Astrocyte of the hippocampus (primary cell): ENCODE measurements at regions not wholly inside any gene's neighbourhood (a gene's known extent, or its start where the extent isn't known, plus 50 kb on each side); places are given as distances from the start of the nearest gene placed in this dataset.

Experiments
- DNase-seq: peaks from one replicate; pipeline ENCODE4 v3.0.0; 2011; ENCODE audit warnings: low read depth, low spot score

GRCh38 chr1:4016351-4017130 is 116.5 kb upstream of the C1orf174 start:
- DNase-seq: no peak

GRCh38 chr1:4017636-4018365 is 117.7 kb upstream of the C1orf174 start:
- no peak for DNase-seq

DNA sequence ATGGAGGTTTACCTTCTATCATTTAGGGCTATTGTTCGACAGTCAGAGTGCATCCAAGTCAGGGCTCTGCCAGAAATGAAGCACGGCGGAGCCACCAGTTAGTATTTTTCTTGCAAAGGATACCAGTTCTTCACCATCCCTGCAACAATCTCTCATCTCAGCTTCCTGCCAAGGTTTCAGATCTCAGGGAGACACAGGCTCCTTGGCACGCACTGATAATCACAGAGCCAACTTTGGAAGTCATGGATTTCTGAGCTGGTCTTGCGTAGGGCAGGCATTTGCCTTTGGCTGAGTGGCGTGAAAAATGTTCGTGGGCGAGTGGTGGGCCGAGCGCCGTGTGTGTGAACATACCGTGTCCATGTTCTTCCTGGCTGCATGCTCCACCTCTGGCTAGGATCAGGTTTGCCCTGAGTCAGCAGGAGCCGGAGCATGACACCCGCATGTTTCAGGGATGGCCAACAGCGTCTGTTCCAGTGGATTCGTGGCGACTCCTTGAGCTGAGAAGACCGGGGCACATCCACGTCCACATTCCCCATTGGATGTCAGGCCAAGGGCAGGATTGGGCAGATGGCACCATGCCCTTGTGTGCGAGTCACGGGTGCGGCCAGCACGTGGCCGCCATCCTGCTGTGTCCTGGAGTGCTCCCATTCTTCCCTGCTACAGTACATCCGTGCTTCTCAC is 118.5 kb upstream of the C1orf174 start:
- DNase-seq: no peak

DNA sequence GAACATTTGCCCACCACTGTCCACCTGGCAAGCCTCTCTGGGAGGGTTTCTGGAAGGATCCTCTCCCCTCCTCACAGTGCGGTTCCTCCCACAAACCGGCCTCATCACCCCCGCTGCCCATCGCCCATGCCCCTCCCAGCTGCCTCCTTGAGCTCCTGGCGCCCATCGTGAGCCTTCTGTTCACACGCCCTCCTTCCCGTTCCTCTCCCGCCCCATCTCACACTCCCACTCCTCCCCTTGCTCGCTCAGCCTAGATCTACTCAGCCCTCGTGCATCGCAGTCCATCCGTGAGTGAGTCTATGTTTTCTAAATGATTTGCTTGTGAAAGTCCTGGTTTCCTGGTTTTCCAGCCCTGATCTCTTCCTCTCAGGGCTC is 119.1 kb upstream of the C1orf174 start:
- DNase-seq: no peak

GRCh38 chr1:4019606-4020331 is 119.7 kb upstream of the C1orf174 start:
- no peak for DNase-seq

DNA sequence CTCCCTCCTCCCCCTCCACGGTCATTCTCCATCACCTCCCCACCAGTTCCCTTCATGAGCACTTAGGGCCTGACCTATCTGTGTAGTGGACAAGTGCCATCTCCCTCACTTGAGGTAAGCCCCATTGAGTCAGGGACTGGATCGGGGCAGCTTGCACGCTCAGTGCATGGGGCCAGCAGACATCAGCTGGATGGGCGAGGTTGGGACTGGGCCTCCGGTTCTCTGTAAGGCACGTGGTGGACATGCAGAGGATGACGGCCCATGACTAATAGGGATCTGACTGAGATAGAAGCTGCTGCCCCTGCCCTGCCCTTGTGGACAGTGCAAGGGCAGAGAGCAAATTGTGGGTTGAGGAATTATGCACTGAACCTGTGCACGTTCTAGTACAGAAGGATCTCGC is 120.4 kb upstream of the C1orf174 start:
- no peak for DNase-seq

DNA sequence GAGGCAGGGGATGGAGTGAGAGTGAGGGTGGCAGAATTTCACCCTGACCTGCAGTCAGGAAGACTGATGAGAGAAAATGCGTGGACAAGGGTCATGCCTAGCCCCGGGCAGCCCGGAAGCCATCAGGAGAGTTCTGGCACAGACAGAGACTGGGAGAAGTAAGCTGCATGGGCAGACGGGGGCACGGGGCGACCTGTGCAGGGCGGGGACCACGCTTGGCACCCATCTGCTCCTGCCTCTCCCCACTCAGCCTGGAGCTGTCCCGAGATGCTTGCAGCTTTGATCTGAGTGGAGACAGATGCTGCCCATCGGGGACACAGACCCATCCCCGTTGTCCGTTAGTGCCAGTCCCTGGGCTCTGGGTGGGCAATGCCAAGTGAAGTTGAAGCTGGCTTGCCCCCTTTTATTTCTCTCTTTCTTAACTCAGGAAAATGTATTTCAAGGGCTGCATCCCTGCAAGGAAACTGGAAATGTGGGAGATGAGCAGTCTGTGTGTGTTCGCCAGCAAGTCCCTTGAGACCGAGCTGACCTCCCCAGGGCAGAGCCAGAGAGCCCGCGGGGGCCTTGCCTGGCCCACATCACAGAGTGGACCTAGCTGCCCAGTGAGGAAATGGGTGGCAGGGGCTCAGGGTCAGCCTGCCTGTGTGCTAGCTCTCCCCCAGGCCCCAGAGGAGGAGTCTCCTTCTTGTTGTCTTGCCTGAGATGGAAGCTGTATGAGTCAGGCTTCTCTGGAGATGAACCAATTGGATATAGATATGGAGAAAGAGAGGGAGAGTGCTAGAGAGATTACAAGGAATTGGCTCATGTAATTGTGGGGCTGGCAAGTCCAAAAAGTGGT is 121.3 kb upstream of the C1orf174 start:
- no peak for DNase-seq

DNA sequence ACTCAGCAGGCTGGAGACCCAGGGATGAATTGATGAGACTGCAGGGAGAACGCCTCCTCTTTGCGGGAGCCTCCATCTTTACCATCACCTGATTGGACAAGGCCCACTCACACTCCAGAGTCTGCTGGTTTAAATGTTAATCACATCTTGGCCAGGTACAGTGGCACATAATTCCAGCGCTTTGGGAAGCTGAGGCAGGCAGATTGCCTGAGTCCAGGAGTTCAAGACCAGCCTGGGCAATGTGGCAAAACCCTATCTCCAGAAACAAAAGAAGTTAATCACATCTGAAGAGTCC is 121.8 kb upstream of the C1orf174 start:
- DNase-seq: no peak

DNA sequence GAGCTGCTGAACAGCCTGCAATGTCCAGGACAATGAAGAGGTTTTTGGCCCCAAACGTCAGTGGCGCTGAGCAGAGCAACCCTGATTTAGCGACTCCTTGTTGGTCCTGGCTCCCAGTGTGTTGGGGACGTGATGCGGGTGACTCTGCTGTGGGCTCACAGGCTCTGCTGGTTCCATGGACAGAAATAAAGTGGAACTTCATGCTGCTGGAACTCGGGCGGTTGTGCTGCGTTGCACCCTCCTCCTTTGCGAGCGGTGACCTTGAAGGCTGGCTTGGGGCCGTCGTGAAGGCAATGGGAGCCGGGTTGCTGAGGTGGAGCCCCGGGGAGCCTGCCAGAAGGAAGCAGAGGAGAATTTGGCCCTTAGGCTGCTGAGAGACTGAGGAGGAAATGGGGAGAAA is 122.6 kb upstream of the C1orf174 start:
- DNase-seq: no peak

GRCh38 chr1:4023678-4024077 is 123.6 kb upstream of the C1orf174 start:
- DNase-seq: no peak

GRCh38 chr1:4024811-4025210 is 124.7 kb upstream of the C1orf174 start:
- no peak for DNase-seq

DNA sequence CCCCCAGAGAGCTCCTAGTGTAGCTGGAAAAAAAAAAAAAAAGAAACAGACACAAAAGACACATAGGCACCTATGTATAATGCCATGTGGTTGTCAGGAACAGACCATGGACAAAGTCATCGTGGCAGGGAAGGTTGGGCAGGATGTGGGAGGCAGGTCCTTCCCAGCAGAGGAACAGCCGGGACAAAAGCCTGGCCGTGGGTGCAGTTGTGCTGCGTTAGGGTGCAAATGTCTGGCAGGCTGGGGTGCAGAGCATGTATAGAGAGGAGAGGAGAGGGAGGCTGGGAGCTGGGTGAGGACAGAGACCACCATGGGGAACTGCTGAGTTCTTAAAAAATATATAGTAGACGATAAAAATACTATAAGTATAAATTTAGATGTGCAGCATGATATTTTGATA is 125.7 kb upstream of the C1orf174 start:
- DNase-seq: no peak

DNA sequence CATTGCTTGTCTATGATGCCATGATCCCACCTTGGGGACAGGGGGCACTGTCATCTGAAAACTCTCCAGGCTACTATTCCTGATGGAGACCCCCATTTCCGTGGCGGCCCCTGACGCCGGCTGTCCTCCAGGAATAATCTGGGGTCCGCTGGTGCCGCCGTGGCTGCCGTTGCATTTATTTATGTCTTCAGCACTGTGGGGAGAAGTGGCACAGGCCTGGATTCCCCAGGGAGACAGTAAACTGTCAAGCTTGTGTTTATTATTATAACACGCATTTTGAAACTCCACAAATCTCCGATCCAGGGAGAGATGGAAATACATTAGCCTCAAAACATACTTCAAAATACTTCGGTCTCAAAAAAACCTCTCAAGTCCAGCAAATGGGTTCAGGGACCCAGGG is 126.9 kb upstream of the C1orf174 start:
- DNase-seq: no peak

GRCh38 chr1:4027492-4028138 is 127.5 kb upstream of the C1orf174 start:
- no peak for DNase-seq

DNA sequence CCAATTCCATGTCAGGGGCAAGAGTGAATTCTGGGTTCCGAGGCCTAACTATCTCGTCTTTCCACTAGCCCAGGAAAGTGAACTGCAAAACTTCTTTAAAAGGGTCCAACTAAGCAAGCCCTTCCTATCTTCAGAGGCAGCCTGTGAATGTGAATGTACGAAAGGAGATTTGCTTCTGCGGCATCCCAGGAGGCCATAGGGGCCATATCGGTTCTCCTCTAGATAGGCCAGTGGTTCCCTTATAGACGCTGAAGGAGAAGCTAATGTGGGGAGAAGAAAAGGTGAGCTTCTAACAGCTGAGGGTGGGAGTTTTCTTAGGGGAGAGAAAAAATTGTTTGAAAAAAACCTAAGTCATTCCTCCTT is 128.0 kb upstream of the C1orf174 start:
- DNase-seq: no peak

- DNase-seq: no peak
Observed at GRCh38 chr1:4029376-4029775, 129.3 kb upstream of the C1orf174 start.

DNA sequence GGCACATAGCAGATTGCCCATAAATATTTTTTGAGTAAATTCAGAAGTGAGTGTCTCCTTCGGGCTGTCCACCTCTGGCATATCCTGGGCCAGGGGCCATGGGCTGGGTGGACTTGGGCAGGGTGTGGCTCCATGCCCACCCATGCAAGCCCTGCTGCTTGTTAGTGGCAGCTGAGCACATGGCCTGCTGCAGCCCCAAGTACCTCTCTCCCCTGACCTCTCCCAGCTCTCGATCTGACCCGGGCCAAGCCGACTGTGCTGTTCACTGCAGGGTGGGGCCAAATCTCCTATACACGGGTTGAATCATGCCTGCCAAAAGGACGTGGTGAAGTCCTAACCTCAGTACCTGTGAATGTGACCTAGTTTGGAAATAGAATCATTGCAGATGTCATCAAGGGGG is 132.5 kb upstream of the C1orf174 start:
- DNase-seq: no peak

DNA sequence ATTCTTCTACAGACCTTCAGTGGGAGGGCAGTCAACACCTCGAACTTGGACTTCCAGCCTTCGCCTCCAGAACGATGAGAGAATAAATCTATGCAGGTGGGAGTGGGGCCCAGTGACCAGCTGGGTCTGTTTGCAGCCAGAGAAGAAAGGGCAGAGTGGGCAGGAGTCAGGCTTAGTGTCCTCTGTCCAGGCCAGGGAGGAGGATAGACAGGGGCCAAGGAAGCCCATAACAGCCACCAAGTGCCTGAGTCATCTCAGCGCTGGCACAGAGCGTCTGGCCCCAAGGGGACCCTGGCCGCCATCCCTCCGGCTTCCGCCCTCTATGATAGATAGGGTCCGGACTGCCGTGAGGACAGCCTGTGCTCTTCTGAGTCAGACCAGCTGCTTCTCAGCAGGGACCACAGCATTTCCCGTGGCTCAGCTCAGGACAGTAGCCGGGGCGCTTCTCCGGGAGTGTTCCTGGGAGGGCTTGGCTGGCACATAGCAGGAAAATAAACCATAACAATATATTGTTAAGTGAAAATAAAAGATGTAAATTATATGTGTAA is 133.1 kb upstream of the C1orf174 start:
- no peak for DNase-seq

DNA sequence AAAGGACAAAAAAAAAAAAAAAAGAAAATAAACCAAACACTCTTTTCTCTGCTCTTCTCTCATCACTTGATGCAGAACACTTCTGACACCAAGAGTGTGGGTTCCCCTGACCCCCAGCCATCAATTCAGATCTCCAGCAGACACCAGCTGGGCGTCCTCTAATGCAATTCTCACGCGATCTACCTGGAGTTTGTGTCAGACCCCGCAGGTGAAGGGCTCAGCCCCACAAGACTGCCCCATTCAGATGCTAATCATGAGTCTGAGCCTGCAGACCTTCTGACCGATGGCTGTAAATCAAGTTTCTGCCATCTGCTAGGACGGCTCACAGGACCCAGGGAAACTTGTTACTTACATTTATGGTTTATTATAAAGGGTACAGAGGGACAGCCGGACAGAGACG is 133.6 kb upstream of the C1orf174 start:
- DNase-seq: no peak

- no peak for DNase-seq
Observed at GRCh38 chr1:4034318-4034887, 134.3 kb upstream of the C1orf174 start.
